ENCODE measurements at regions not wholly inside any gene's neighbourhood (a gene's known extent, or its start where the extent isn't known, plus 50 kb on each side); places are given as distances from the start of the nearest gene placed in this dataset.

- TF ChIP-seq HDGF (IDR thresholded peaks at IDR 0.05; ENCODE audit: borderline replicate concordance) (no peak), SP1 (IDR thresholded peaks at IDR 0.05) (no peak), FOXM1 (IDR thresholded peaks at IDR 0.05; ENCODE audit: borderline replicate concordance) (no peak), TARDBP (IDR thresholded peaks at IDR 0.05) (no peak), FOXA1 (IDR thresholded peaks at IDR 0.05) (no peak), L3MBTL2 (conservative IDR thresholded peaks at IDR 0.05) (no peak), ARNT (IDR thresholded peaks at IDR 0.05) (no peak), FOXK2 (IDR thresholded peaks at IDR 0.05) (no peak), NFRKB (IDR thresholded peaks at IDR 0.05) (no peak), CTBP1 (IDR thresholded peaks at IDR 0.05; ENCODE audit: borderline replicate concordance) (no peak), LEF1 (IDR thresholded peaks at IDR 0.05; ENCODE audit: borderline replicate concordance) (no peak), ZNF384 (IDR thresholded peaks at IDR 0.05) (no peak)
These were observed 117.1 kb upstream of the TAB2 start for GRCh38 chr6:149200282-149200945.
